Hematopoietic multipotent progenitor cell treated with erythropoietin and hydrocortisone succinate and interleukin-3 and kit ligand, for 17 days (in vitro differentiated cells): ENCODE measurements at regions not wholly inside any gene's neighbourhood (a gene's known extent, or its start where the extent isn't known, plus 50 kb on each side); places are given as distances from the start of the nearest gene placed in this dataset.

Experiments used
- DNase-seq: peaks from one replicate; pipeline ENCODE4 v3.0.0-alpha.2; 2015; ENCODE audit warnings: low spot score

DNA sequence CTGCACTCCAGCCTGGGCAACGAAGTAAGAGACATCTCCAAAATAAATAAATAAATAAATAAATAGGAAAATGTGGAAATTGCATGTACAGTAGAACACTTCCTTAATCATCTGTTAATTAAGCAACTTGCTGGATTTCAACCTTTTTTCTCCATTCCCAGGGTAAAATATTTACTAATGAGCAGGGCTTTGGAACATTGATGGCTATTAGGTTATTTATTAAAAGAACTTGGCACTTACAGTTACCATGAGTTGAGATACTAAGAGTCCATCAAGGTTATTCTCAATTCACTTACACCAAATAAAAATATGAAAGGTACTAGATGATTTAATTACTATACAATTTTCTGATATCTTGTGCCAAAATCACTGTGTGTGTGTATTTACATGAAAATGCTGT, 607.1 kb downstream of the PCDH18 start:
- no peak for DNase-seq

DNA sequence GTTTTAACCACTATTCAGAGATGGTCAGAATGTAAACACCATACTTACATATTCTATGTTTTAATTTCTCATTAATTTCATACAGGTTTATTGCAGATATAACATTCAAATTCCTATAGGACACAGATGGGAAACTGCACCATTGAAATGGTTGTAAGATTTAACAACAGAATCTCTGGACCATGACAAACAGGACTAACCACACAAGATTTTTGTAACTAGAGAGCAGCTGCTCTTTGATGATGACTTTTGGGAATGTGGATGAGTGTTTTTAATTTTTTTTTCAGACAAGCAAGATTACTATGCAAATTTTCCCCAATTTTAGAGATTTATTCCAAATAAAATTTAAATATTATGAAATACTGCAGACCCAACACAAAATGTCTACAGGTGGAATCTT, 610.2 kb downstream of the PCDH18 start:
- no peak for DNase-seq

DNA sequence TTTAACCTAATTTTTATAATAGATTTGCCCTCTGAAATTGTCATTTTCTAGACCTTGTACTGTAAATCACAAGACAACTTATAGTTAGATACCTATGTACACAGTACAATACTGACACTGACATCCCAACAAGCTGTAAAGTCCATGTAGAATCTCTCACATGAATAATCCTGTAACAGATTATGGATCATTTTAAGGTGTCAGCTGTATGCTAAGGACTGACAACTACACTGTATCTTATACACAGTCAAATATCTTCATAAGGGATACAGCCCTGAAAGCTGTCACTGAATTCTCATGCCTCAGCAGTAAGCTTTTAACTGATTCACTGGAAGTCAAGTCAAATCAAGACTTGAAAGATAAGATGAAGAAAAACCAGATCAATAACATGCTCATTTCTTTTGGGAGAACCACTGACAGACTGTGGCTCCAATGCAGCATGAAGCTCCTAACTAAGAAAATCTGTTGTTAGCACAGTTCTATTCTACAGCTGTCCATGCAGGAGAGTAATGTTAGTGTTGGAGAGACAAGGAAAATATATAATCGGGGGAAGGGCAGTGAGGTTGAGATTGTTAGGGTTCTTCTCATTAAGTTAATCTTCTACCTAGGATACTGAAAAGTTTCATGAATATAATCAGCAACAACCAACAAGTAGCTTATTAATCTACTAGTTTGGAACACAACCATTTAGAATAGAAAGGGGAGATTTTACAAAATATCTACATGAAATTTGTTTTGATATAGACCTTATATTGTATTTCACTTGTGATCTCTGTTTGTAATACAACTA, 612.0 kb downstream of the PCDH18 start:
- DNase-seq = no peak

DNA sequence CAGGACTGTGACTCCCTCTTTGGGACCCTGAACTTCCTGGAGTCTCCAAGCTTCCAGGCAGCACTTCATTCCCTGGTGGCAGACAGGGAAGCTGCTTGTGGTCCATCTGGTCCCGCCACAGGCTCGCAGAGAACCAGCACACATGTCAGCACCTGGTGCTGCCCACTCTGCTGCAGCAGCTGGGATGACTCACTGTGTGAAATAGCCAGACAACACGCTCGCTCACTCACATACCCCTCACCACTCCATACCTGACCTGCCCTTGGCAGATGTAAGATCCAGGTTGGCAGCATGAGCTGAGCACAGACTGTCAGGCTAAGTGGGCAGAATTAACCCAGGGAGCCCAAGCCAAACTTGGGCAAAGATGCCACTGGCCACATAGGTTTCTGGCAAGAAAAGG, 613.5 kb downstream of the PCDH18 start:
- no peak for DNase-seq

DNA sequence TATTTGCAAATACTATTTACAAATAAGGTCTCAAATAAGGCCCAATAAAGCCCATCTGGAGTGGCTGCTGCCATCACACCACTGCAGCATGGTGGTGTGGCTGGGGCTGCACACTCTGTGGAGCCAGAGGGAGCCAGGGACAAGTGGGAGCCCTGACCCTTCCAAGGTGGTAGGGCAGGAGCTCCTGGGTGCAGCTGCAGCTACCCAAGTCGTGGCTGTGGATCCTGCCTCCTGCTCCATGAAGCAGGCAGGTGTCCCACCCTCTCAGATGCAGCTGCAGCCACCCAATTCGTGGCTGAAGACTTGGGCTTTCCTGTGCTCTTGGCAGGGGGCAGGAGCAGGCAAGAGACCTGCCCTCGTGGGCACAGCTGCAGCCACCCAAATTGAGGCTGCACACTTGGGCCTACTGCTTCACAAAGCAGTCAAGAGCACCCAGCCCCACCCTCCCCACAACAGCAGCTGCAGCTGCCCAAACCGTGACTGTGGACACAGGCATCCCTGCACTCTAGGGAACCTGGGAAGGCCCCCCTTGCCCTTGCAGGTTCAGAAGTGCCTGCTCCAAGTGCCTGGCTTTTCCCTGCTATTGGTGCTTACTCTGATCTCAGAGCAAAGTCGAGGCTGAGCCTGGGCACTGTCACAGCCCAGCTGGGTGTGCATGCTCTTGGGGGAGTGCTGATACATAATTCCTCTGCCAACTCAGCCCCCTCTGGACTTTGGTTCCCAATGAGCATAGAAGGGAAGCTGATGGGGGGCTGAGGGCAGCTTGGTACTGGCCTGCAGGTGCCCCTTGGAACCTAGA, 614.8 kb downstream of the PCDH18 start:
- DNase-seq = no peak

DNA sequence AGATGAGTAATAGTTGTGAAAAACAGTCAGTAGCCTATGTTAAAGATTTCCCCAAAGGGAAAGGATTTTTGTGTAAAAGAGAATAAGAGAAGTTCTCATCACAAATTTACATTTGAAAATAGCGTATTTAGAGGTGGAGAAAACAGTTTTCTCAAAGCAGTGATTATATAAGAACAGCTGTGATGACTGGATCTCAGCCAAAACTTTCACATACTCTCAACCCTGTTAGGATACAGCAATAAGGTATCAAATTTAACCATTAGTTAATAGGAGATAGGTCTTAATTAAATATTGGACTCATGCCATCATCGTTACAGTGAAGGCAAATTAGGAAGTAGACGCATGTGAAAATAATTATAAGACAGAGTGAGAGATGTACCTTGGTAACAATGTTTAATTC, 622.7 kb downstream of the PCDH18 start:
- no peak for DNase-seq

DNA sequence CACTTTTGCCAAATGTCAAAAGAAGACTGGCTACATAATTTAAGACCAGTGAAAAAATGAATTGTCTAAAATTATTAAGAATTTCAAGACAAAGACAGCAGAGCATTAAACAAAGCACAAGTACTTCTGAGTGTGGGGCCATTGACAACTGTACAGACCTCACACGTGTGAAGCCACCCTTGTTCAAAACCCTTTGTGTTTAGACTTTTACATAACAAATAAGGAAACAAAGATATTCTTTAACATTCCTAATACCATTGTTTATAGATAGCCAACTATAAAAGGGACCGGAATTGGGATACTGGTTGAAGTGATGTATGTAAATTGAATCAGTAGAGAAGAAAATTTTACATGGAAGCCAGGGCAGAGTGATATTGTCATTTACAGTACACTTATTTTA, 624.2 kb downstream of the PCDH18 start:
- DNase-seq = no peak

DNA sequence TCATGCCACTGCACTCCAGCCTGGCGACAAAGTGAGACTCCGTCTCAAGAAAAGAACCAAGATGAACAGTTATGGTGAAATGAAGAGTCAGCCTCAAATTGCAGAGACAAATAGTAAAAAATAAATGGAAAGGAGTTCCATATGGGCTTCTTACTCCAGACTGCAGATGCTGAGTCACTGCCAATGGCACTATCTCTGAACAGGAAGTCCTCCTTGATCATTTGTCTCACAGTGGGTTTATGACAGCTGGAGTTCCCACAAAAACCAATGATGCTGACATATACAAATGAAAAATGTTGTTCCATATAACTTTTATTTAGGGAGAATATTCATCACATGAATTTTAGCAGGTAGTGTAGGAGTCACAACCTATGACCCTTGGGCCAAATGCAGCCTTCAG, 631.6 kb downstream of the PCDH18 start:
- DNase-seq = no peak

DNA sequence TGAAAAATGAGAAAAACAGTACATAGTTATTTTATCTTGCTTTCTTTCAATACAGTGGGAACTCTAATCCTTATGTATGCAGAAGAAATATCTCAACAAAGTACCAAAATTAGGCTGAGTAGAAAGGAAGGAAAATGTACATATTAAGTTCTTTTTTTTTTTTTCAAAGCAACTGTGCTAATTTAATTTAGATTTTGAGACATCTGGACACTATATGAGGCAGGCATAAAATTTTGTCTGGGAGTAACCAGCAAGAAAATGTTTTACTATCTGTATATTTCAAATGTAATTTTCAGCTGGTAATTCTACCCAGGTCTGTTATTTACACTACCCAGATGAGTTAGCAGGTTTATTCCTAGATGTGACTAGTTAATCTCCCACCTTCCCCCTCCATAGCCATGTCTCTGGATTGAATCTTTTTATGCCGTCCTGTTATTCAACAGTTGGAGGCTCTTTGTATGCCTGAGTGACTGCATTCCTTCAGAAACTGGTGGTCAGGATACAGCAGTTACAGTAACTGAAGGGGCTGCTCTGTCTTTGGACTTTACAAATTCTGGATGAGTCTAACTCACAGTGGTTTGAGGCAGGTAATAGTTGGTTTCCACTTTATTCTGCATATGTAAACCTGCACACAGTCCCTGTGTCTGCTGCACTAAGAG, 633.6 kb downstream of the PCDH18 start:
- DNase-seq = no peak

DNA sequence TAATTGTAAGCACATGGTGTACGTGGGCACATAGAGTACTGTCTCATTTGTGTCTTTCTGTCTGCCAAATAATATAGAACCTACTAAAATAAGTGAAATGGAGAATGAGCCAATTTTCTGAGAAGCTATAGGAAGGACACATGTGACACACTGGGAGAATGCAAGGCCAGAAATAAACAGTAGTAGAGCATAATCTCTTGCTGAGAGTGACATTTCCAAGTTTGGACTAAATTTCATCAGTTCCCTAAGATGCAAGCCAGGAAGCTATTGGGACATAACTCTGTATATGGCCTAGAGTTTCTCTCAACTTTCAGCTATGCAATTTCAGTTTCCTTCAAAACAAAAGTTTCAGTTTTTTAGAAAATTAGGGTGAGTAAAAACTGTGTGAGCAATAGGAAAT, 638.7 kb downstream of the PCDH18 start:
- DNase-seq = no peak

DNA sequence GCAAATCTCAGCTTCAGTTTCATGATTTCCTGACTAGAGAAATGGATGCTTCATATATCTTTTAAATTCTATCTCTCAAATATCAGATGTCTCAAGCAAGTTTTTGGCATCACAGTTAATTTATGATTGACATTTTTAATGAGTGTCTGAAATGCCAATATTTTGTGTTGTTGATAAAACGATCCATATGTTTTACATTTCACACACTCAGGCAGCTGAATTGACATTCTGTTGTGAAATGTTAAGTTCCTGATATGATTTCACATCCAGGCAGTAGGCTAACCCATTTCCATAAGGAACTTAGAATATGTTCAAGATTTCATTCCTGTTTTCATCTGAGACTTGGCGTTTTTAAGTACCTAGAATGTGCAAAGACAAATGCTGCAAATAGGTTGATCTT, 650.6 kb downstream of the PCDH18 start:
- no peak for DNase-seq

DNA sequence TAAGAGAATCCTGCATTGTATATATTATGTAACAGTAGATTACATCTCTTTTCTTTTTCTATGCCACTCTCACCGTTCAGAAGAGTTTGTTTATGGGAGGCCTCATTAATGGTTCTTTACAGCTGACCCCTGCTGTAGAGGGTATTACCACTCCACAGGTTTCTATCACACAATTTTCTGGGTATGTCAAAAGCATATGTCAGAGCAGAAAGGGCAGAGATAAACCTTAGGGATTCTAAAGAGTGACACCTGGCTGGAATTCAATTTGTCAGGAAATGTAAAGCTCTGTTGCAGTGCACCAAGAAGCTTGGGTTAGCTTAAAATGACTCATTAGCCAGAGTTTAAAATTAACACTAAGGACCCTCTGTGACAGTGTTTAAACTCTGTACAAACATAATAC, 658.7 kb downstream of the PCDH18 start:
- no peak for DNase-seq

DNA sequence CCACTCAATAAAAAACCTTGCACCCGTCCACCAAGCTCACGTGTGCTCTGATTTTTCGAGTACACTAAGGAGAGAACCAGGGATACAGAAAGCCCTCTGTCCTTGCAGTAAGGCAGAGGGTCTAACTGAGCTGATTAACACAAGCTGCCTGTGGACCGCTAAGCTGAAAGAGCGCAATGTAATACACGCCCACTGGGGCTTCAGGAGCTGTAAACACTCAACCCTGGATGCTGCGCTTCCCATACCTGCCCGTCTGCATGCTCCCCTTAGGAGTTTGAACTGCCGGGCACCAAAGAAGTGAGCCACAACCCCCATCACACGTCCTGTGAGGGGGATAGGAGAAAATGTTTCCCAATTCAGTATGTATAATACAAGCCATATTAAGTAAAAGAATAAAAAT, 664.8 kb downstream of the PCDH18 start:
- no peak for DNase-seq

DNA sequence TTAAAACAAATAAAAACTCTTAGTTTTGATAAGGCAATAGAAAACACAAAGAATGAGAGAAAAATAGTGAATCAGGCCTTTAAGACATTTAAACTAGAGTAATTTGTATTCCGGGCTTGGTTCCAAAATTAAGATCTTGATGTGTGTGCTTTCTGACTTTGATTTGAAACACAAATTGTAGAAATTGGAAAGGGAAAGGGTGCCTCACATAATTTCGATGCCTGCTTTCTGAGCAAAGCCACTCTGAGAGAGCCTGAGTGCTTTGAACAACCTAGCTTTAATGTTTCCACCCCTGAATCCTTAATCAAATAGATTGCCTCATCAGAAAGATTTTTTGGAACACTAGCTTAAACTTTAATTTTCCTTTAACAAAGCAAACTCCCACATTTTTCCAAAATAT, 666.8 kb downstream of the PCDH18 start:
- DNase-seq = no peak

DNA sequence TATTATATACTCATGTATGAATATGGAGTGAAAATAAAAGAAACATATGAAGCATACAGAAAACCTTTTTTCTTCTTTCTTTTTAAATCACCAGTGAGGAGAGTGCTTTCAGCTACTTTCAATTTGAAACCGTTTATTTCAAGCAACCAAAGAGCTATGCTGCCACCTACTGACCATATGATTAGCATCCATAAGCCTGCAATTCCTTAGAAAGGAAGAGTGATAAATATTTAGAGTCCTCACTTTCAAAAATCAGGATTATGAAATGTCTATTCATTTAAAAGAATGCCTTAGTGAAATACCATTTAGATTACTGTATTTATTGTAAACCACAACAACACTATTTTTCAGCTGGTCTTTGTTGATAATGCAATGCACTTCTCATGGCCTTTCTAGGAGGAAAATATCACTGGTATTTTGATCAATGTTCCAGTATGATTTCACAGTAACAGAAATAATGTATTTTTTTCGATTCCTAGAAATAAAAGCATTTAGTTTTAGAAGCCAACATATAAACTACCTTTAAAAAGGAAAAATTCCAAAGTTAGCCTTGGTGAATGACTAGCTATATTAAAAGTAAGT, 667.6 kb downstream of the PCDH18 start:
- peak; percentile 29 for DNase-seq

DNA sequence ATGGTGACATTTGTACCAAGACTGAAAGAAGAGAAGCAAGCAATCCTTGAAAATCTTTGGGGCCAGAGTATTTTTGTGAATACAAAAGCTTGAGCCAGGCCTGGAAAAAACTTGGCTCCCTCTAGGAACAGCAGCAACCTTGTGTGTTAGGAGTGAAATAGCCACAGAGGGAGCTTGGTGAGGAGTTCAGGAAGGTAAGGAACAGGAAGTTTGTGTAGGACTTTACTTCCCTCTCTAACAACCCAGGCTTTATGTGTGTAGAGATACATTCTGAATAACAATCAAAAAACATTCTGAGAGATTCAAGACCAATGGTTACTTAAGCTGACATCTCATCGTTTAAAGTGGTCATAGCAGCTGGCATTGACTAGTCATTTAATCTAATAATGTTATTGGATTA, 668.5 kb downstream of the PCDH18 start:
- no peak for DNase-seq

DNA sequence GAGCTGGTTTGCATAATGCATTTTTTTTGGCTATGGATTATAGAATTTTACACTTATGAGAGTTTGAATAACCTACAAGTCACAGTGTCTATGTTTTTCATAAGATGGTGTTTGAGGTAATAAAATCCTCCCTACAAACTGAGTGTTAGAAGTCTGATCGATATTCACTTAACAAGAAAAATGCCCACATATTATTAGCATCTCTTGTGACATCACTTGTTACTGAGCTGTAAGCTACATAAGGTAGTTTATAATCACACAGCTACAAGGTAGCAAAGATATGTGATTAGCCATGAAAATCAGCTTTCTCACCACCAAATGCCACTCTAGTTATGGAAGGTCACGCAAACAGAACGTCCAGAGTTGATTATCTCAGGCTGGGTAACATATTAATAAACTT, 669.6 kb downstream of the PCDH18 start:
- DNase-seq = no peak

DNA sequence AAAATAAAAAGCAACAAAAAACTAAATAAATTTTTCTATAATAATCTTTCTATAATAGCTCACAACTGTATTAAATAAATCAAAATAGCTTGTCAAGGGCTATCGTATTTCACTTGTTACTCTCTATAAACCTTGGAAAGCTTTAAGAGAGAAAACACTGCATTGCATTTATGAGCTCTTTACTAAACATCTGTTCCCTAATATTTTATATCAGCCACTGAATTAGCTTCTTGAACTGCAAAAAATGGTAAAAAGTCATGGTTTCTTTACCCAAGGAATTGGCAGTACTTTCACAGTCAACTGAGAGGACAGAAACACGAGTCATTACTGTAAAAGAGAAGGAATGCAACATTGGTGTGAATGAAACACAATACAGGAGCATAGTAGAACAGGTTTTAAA, 671.2 kb downstream of the PCDH18 start:
- no peak for DNase-seq

DNA sequence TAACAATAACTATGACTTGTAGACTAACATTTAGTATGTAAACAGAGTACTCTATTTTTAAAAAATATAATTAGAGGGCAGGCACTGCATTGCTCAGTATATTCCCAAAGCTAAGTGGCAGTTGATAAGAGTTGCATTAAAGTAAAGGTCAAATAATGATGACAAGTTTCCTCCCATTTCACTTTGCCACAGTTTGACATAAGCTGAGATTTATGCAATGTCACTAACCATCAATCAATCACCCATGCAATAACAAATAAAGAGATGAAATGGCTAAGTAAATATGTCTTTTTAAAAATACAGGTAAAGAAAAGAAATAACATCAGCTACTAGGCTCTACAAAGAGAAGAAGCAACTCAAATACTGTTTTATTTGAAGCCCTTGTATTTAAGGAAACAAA, 673.4 kb downstream of the PCDH18 start:
- no peak for DNase-seq

DNA sequence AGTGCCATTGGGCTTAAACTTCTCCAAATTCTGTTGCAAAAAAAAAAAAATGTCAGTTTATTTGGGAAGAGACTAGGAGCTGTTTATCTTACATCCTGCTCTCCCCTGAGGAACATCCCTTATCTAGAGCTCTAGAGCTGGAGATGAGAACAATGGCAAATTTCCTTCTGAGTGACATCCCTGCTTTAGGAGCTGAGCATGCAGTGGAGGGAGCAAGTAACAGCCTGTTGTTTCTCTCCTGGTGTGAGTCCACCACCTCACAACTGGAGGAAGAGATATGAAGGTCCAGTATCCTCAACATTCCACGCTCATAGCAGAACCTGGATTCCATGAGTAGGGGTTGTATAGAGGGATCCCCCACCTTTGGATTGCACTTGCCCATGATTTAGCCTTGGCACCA, 676.4 kb downstream of the PCDH18 start:
- no peak for DNase-seq

DNA sequence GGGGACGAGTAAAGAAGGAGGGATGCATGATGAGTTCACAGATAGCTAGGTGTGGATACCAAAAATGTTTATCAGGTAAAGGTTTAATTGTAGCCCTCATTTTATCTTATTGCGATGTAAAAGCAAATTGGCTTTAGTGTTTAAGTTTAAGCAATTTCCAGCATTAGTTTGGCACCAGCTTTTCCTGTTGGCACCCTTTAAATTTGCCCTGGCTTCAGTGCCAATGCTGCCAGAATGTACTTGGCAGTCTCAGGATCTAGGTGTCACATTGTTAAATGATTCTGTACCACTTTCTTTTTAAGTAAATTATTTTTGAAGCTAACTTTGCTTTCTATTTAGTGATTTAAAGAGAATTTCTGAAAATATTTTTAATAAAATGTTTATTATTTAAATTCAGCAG, 681.8 kb downstream of the PCDH18 start:
- DNase-seq = no peak

DNA sequence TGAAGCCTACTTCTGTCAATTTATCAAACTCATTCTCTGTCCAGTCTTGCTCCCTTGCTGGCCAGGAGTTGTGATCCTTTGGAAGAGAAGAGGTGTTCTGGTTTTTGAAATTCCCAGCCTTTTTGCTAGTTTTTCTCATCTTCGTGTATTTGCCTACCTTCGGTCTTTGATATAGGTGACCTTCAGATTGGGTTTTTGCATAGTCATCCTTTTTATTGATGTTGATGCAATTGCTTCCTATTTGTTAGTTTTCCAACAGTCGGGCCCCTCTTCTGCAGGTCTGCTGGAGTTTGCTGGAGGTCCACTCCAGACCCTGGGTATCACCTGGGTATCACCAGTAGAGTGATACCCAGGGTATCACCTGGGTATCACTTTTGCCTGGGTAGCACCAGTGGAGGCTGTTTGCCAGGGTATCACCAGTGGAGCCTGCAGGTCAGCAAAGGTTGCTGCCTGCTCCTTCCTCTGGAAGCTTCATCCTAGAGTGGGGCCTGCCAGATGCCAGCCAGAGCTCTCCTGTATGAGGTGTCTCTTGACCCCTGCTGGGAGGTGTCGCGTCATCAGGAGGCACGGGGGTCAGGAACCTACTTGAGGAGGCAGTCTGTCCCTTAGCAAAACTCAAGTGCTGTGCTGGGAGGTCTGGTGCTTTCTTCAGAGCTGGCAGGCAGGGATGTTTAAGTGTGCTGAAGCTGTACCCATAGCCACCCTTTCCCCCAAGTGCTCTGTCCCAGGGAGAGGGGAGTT, 684.2 kb downstream of the PCDH18 start:
- DNase-seq = no peak
